Natural killer cell (primary cell): ENCODE measurements at regions not wholly inside any gene's neighbourhood (a gene's known extent, or its start where the extent isn't known, plus 50 kb on each side); places are given as distances from the start of the nearest gene placed in this dataset.

Experiments used
- ATAC-seq, 3 donors: fragments of 150-1000 bp in 2 of 3; fragments of 200-7000 bp in 1 of 3; cut with Tn5 transposase; 1 replicate in 1 of 3; 2 replicates in 2 of 3; pipeline ENCODE4 v1.10.0; 2021; ENCODE audit warnings: mild to moderate bottlenecking in 2 of 3, moderate library complexity in 2 of 3
- DNase-seq, 2 donors: peaks; one replicate each; pipeline versions ENCODE4 v3.0.0 to v3.0.0-alpha.2; 2013 to 2021; ENCODE audit warnings: mixed read lengths in 1 of 2
- H3K27ac ChIP-seq: one replicate; pipeline ENCODE4 v1.5.1; 2013; ENCODE audit warnings: mild to moderate bottlenecking, low read length
- H3K27me3 ChIP-seq: one replicate; pipeline ENCODE4 v1.6.1; 2013; ENCODE audit warnings: low read length; ENCODE audit not compliant: control insufficient read depth, insufficient read depth
- H3K36me3 ChIP-seq: one replicate; pipeline ENCODE4 v1.6.1; 2013; ENCODE audit warnings: low read length; ENCODE audit not compliant: control insufficient read depth, insufficient read depth
- H3K4me1 ChIP-seq: one replicate; pipeline ENCODE4 v1.6.1; 2013; ENCODE audit warnings: low read length; ENCODE audit not compliant: control insufficient read depth, insufficient read depth
- H3K4me3 ChIP-seq: one replicate; pipeline ENCODE4 v1.5.1; 2013; ENCODE audit warnings: low read length
- H3K9me3 ChIP-seq: one replicate; pipeline ENCODE4 v1.6.1; 2013; ENCODE audit warnings: low read length; ENCODE audit not compliant: control insufficient read depth, insufficient read depth
- H3K27ac Mint-ChIP-seq, 2 donors: one replicate each; pipeline ENCODE4 v1.8.0; 2022; ENCODE audit warnings: mild to moderate bottlenecking in 2 of 2, mixed read lengths in 2 of 2, moderate library complexity in 1 of 2
- H3K27me3 Mint-ChIP-seq, 2 donors: one replicate each; pipeline ENCODE4 v1.8.0; 2022; ENCODE audit warnings: low read depth in 2 of 2, mixed read lengths in 2 of 2
- H3K36me3 Mint-ChIP-seq: one replicate; pipeline ENCODE4 v1.8.0; 2022; ENCODE audit warnings: mixed read lengths
- H3K4me1 Mint-ChIP-seq, 2 donors: one replicate each; pipeline ENCODE4 v1.8.0; 2022; ENCODE audit warnings: mixed read lengths in 2 of 2
- H3K4me3 Mint-ChIP-seq: one replicate; pipeline ENCODE4 v1.8.0; 2022; ENCODE audit warnings: mild to moderate bottlenecking, moderate library complexity, mixed read lengths
- H3K9me3 Mint-ChIP-seq, 2 donors: one replicate each; pipeline ENCODE4 v1.8.0; 2022; ENCODE audit warnings: mixed read lengths in 2 of 2
- WGBS: methylation state at CpG from one replicate; pipeline ENCODE4 v1.1.7; 2013; ENCODE audit warnings: missing lambda C conversion rate; ENCODE audit not compliant: insufficient coverage; 5-methylcytosine and 5-hydroxymethylcytosine counted together
- intact Hi-C: fragments of 100-400 bp; cut with micrococcal nuclease; formaldehyde crosslinking; loops from one replicate; pipeline ENCODE4 v1.14.2; 2022
- TF ChIP-seq, protein P1 (sequence below): fragments of 200-600 bp; IDR thresholded peaks from one replicate; pipeline ENCODE4 v1.8.0; 2022; ENCODE audit warnings: antibody characterized with exemption

DNA sequence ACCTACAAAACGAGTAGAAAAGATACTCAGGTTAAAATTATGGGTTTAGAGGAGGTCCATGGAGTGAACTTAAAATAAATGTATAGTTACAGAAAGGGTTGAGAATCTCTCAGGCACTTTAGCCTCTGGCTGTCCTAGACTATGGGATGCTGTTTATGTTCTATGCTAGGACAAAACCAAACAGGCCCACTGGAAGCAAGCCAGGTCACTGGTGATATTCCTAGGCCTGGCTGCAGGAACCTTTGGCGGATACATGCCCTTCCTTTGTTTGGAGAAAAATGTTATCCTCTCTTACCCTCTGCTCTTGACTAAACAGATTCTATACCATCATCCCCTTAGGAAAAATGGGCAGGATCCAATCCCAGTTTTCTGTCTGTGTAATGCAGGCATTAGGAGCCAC lies 90.7 kb upstream of the DUSP10 start:
- peaks cover 0 to 3% of the 10 kb centered on the region in 2 donors for H3K27me3 Mint-ChIP-seq
- Histone ChIP-seq H3K27ac (no peak overlapping the region), H3K27me3 (no peaks in the 10 kb centered on the region), H3K4me3 (no peak overlapping the region), H3K9me3 (no peaks in the 10 kb centered on the region), H3K4me1 (peaks cover 17% of the 10 kb centered on the region), H3K36me3 (no peaks in the 10 kb centered on the region)
- peak overlapping the region; percentile 89 to 92 for H3K27ac Mint-ChIP-seq
- intact Hi-C loops, result no loop called here
- WGBS, result 58% methylated on average over 2 of the region's 2 CpGs
- no peaks in the 10 kb centered on the region for H3K36me3 Mint-ChIP-seq
- H3K9me3 Mint-ChIP-seq, result peaks cover 0 to 2% of the 10 kb centered on the region in 2 donors
- DNase-seq (no peak), ATAC-seq (no peak)
- no peak overlapping the region for H3K4me3 Mint-ChIP-seq
- TF ChIP-seq, protein P1, sequence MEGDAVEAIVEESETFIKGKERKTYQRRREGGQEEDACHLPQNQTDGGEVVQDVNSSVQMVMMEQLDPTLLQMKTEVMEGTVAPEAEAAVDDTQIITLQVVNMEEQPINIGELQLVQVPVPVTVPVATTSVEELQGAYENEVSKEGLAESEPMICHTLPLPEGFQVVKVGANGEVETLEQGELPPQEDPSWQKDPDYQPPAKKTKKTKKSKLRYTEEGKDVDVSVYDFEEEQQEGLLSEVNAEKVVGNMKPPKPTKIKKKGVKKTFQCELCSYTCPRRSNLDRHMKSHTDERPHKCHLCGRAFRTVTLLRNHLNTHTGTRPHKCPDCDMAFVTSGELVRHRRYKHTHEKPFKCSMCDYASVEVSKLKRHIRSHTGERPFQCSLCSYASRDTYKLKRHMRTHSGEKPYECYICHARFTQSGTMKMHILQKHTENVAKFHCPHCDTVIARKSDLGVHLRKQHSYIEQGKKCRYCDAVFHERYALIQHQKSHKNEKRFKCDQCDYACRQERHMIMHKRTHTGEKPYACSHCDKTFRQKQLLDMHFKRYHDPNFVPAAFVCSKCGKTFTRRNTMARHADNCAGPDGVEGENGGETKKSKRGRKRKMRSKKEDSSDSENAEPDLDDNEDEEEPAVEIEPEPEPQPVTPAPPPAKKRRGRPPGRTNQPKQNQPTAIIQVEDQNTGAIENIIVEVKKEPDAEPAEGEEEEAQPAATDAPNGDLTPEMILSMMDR, result no peak
- peaks cover 59 to 62% of the 10 kb centered on the region in 2 donors for H3K4me1 Mint-ChIP-seq

DNA sequence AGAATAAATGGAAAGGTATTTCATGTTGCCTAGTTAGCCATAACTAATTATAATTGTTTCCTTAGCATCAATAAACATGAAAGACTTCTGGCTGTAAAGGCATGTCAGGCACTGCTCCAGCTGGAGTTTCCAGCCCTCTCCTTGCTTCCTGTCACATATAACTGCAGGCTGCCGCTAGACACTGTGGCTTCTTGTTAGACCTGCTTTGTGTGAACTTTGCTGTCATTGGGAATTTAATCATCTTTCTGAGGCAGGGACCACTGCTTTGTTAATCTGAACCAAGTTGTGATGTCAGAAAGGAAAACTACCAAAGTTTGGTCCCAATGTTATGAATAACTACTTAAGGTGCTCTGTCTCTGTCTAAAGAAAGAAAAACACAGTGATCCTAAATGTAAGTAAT lies 90.3 kb upstream of the DUSP10 start:
- H3K4me1 ChIP-seq, result peaks cover 19% of the 10 kb centered on the region
- DNase-seq (no peak), ATAC-seq (no peak)
- H3K9me3 Mint-ChIP-seq, result peaks cover 0 to 2% of the 10 kb centered on the region in 2 donors
- WGBS, result 93% methylated on average over 1 of the region's 1 CpG
- H3K27me3 ChIP-seq, result no peaks in the 10 kb centered on the region
- H3K36me3 ChIP-seq, result no peaks in the 10 kb centered on the region
- H3K4me3 Mint-ChIP-seq, result no peak overlapping the region
- no peak overlapping the region for H3K4me3 ChIP-seq
- TF ChIP-seq, protein P1, result no peak
- intact Hi-C loops, result no loop called here
- H3K36me3 Mint-ChIP-seq, result no peaks in the 10 kb centered on the region
- H3K27ac ChIP-seq, result no peak overlapping the region
- no peaks in the 10 kb centered on the region for H3K9me3 ChIP-seq
- H3K27me3 Mint-ChIP-seq, result peaks cover 0 to 3% of the 10 kb centered on the region in 2 donors
- H3K27ac Mint-ChIP-seq, result peak overlapping the region; percentile 89 to 92
- peaks cover 59 to 62% of the 10 kb centered on the region in 2 donors for H3K4me1 Mint-ChIP-seq

DNA sequence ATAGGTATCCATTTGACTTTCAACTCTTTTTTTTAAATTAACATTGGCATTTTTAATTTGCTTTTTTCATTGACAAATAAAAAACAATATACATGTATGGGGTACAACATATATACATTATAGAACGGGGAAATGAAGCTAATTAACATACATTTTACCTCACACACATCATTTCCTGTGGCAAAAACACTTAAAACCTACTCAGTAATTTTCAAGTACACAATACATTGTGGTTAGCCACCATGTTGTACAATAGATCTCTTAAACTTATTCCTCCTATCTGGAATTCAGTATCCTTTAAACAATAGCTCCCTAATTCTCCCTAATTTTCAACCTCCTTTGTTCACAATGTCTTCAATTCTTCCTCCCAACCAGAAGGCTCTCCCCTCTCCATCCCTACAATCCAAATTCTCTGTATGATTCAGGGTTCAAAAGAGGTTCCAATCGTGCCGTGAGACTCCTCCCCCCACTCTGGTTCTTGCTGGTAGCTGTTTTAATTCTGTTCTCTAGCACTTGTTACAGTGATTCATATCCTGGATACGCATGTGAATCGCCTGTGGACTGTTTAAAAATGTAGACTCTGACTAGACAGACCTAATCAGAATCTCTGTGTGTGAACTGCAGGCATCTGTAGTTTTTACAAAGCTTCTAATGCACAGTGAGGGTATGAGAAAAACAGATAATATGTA lies 87.6 kb upstream of the DUSP10 start:
- peak overlapping the region; percentile 89 to 92 for H3K27ac Mint-ChIP-seq

More for the DNA sequence above, 87.6 kb upstream of the DUSP10 start:
- ATAC-seq (peak; percentile 80 to 92 (median 89)), DNase-seq (peak; percentile 51 to 75)
- intact Hi-C loops, result loop anchor here (1.0 to 5.0 kb wide), 8 partner anchors 9 to 307 kb away; partner anchors contain the start of gene DUSP10
- no peak overlapping the region for H3K4me3 ChIP-seq
- no peaks in the 10 kb centered on the region for H3K36me3 ChIP-seq
- peak overlapping the region; percentile 94 for H3K27ac ChIP-seq
- H3K36me3 Mint-ChIP-seq, result no peaks in the 10 kb centered on the region
- WGBS, result 32% methylated on average over 5 of the region's 5 CpGs
- H3K9me3 Mint-ChIP-seq, result peaks cover 0 to 2% of the 10 kb centered on the region in 2 donors
- H3K4me1 ChIP-seq, result peaks cover 37% of the 10 kb centered on the region
- TF ChIP-seq, protein P1, result no peak
- peaks cover 83 to 84% of the 10 kb centered on the region in 2 donors for H3K4me1 Mint-ChIP-seq
- H3K27me3 Mint-ChIP-seq, result no peaks in the 10 kb centered on the region
- H3K4me3 Mint-ChIP-seq, result peak overlapping the region; percentile 78
- no peaks in the 10 kb centered on the region for H3K27me3 ChIP-seq
- H3K9me3 ChIP-seq, result no peaks in the 10 kb centered on the region
